D721Med (cell line): ENCODE measurements at regions not wholly inside any gene's neighbourhood (a gene's known extent, or its start where the extent isn't known, plus 50 kb on each side); places are given as distances from the start of the nearest gene placed in this dataset.

ENCODE experiments used
- DNase-seq: peaks from one replicate; pipeline ENCODE4 v3.0.0; 2011; ENCODE audit warnings: low spot score; ENCODE audit not compliant: insufficient read length
- FAIRE-seq: peaks from 2 replicates; lab custom pipeline; 2011; peaks lifted over from hg19 to GRCh38; lab: Jason Lieb, UNC
- CTCF ChIP-seq: IDR thresholded peaks from 2 replicates; pipeline ENCODE4 v1.5.1; 2012; ENCODE audit warnings: mild to moderate bottlenecking, control low read depth; ENCODE audit not compliant: insufficient read depth; ENCODE audit errors: missing control alignments

DNA sequence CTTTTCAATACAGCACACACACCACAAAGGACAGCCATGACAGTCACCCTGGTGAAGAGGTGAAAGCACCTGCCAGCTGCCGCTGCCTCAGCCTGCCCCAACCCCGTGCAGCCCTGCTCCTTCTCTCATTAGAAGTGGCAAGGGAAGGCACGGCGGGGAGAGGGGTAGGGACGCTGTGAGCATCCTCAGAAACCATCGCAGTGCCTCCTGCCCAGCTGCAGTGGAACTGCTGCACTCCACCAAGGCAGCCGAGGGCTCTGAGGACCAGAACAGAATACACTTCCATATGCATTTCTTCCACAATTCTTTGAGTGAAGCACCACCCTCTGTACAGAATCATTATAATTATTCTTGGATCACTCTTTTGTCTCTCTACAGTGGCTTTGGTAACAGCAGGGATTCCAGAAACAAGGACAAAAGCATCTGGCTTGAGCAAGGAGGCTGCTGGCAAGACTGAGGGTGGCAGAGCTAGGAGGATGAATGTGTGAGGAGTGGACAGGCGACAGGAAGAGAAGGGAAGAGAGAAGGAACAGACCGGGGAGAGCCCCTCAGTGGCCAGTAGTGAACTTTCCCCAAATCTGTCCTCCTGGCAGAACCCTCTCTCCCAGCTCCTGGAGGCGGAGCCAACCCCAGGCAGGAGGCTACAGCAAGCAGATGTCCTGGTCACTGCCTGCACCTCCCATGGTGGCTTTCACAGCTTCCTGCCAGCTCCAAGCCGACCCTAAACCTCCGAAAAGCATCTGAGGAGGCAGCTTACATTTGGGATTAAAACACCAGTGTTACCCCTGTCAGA, 73.2 kb downstream of the MTNR1A start:
- no peak for TF ChIP-seq CTCF
- DNase-seq, result no peak
- FAIRE-seq, result no peak

DNA sequence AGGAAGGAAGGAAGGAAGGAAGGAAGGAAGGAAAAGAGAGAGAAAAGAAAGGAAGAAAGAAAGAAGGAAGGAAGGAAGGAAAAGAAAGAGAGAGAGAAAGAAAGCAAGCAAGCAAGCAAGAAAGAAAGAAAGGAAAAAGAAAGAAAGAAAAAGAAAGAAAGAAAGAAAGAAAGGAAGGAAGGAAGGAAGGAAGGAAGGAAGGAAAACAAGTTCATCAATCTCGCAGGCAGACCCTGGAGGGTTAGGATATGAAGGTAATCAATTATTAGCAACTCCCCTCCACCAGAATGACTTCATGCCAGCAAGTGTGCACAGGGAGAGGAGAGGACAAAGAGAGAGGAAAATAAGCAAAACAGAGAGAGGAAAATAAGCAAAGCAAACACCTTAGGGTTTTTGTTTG, 80.2 kb downstream of the MTNR1A start:
- DNase-seq, result no peak
- FAIRE-seq, result no peak
- no peak for TF ChIP-seq CTCF

DNA sequence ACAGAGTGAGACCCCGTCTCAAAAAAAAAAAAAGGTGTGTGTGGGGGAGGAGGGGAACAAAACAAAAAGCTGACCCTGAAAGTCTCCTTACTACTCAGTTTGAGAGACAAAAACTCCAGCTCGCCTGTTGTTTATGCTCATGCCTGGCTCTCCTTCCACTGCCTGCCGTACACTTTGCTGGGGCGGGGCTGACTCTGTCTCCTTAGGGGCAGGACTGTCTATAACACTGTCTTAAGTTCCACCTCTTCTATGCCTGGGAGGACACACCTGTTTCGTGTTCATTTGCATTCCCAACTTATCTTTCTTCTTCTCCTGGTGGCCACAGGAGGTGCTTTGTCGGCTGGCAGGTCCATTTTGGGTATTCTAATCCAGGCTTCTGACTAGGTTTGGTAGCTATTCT, 81.4 kb downstream of the MTNR1A start:
- no peak for TF ChIP-seq CTCF
- DNase-seq (no peak), FAIRE-seq (no peak)

- peak; percentile 74 for TF ChIP-seq CTCF
- no peak for DNase-seq
- no peak for FAIRE-seq
Observed at GRCh38 chr4:186472948-186473347, 82.4 kb downstream of the MTNR1A start.

- FAIRE-seq, result no peak
- DNase-seq, result no peak
- TF ChIP-seq CTCF, result no peak
Observed at GRCh38 chr4:186471441-186471840, 83.9 kb downstream of the MTNR1A start.

DNA sequence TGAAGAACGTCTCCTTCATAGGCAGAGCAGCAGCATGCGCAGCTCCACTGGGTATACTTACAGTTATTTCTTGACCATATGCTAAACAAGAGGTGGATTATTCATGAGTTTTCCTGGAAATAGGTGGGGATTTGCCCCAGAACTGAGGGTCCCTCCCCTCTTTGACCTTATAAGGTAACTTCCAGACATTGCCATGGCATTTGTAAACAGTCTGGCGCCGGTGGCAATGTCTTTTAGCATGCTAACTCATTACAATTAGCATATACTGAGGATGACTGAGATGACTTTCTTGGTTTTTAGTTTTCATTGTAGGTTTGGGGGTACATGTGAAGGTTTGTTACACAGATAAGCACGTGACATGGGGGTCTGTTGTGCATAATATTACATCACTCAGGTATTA, 97.3 kb downstream of the MTNR1A start:
- FAIRE-seq (no peak), DNase-seq (no peak)
- TF ChIP-seq CTCF, result no peak

GRCh38 chr4:186451982-186452381, 103.4 kb downstream of the MTNR1A start:
- FAIRE-seq (no peak), DNase-seq (no peak)
- TF ChIP-seq CTCF, result no peak
